Kidney capillary endothelial cell (primary cell): ENCODE measurements at regions not wholly inside any gene's neighbourhood (a gene's known extent, or its start where the extent isn't known, plus 50 kb on each side); places are given as distances from the start of the nearest gene placed in this dataset.
A peak's percentile ranks its signal among the peaks of the same experiment; 100 is the strongest.

Experiments
- DNase-seq: peaks from one replicate; pipeline ENCODE4 v3.0.0-alpha.2; 2018; ENCODE audit warnings: low spot score

GRCh38 chr5:38753141-38753540 is 92.7 kb upstream of the OSMR start:
- DNase-seq, result no peak

- no peak for DNase-seq
These were observed 92.0 kb upstream of the OSMR start for GRCh38 chr5:38753776-38754175.

DNA sequence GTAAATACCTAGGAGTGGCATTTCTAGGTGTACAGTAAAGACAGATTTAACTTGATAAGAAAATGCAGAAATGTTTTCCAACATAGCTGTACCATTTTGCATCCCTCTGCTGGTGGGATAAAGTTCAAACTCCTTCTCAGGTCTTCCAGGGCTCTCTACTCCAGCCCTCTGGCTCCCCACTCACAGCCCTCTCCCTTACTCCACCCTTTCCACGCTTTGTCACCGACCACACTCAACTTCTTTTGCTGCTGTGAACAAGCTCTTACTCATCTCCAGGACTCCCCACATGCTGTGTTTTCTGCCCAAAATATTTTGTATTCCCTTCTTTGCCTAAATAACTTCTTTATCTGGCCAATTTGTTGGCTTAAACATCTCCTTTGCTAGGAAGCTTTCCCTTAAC is 90.6 kb upstream of the OSMR start:
- no peak for DNase-seq

DNA sequence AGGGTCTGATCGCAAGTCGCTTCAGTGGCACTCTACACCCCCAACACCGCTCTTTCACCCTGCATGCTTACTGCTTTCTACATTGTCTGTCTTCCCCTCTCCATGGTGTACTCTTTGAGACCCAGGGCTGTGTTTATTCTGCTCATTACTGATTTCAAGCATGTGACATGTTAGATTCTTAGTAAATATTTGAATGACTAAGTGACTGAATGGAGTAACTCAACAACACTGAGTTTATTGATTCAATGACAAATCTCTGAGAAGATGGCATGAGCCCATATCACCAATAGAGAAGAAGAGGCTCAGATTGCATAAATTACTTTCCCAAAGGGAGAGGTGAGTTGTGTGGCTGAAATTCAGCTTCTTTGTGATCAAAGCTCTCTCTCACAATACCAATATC is 89.7 kb upstream of the OSMR start:
- DNase-seq, result no peak

DNA sequence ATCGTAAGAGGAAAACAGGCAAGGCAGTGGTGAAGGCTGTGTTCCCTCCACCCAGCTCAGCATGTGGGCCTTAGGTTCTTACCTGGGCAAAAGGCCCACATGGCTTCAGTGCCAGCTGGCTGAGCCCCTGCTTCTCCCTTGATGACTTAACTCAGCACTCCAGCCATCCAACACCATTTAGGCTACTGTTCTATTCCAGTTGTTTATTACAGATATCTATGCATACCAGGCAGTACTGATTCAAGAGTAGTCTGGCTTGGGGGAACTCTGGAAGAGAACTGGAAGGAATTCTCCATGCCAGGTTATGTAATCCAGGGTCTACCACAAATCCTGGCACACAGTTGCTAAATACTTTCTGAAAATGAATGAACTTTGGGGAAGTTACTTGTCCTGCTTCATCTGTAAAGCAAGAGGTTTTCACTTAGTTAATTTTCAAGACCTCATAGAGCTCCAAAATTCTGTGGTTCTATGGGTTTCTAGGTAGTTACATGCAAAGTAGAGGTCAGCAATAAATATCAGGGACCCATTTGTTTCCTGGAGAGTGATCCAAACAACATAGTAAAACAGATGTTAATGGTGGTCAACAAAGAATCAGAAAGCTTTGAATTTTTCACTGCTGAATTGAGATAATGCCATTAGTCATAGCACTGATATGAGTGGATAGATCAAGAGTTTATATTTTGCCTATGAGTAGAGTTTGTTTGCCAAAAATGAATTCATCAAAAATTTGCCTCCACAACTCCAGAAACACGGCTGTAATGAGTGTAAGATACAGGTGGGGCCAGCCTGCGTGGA is 88.2 kb upstream of the OSMR start:
- DNase-seq, result no peak

GRCh38 chr5:38758774-38759600 is 86.8 kb upstream of the OSMR start:
- no peak for DNase-seq

DNA sequence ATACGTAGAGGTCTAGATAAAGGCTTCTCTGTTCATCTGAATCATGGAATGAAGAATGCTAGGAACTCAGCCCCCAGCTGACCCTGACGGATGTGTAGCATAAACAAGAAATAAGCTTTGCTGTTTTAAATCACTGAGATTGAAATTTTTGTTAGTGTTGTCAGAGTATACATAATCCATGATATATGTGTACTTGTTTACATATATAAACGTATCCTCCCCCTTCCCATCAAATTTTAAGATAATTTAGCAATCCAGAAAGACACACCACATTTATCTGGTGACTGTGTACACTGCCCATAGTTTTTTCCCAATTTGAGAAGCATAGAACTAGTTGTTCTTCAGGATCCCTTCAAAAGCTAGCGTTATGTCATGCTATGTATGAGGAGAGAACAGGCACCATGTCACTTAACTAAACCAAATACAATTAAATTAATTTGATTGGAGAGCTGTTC is 80.8 kb upstream of the OSMR start:
- DNase-seq, result no peak

- no peak for DNase-seq
These were observed 80.4 kb upstream of the OSMR start for GRCh38 chr5:38765399-38765861.

DNA sequence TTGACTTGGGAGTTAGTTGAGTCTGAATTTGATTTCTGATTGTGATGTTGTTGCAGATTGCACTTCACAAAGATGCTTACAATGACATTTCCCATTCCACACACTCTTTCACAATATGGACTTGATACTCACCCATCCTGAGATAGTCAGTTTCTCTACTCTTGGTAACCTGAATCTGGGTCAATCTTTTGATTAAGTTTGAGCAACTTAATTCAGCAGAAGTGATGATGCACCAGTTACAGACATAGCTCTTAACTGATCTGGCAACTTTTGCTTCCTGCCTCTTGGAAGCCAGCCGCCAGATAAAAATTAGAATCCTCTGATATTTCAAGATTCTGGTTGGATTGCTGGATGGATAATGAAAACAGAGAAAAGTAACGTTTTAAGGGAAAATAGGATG is 79.7 kb upstream of the OSMR start:
- no peak for DNase-seq

GRCh38 chr5:38768412-38769211 is 77.2 kb upstream of the OSMR start:
- DNase-seq, result no peak

GRCh38 chr5:38772471-38772870 is 73.3 kb upstream of the OSMR start:
- DNase-seq, result no peak

DNA sequence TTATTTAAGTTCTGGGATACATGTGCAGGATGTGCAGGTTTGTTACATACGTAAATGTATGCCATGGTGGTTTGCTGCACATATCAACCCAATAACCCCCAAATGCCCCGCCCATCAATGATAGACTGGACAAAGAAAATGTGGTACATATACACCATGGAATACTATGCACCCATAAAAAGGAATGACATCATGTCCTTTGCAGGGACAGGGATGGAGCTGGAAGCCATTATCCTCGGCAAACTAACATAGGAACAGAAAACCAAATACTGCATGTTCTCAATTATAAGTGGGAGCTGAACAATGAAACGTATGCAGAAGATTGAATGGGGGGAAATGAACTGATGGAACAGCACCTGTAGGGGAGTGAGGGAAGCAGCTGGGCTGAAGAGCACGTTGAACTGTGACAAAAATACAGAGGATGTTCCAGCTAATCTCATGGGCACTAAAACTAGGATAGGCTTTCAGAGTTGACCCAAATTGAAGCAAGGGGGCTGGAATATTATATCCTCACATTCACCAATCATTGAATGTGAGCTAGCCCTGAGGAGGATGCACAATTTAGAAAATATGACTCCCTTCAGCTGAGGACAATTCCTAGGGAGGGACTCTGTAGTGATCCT is 70.5 kb upstream of the OSMR start:
- DNase-seq, result no peak

DNA sequence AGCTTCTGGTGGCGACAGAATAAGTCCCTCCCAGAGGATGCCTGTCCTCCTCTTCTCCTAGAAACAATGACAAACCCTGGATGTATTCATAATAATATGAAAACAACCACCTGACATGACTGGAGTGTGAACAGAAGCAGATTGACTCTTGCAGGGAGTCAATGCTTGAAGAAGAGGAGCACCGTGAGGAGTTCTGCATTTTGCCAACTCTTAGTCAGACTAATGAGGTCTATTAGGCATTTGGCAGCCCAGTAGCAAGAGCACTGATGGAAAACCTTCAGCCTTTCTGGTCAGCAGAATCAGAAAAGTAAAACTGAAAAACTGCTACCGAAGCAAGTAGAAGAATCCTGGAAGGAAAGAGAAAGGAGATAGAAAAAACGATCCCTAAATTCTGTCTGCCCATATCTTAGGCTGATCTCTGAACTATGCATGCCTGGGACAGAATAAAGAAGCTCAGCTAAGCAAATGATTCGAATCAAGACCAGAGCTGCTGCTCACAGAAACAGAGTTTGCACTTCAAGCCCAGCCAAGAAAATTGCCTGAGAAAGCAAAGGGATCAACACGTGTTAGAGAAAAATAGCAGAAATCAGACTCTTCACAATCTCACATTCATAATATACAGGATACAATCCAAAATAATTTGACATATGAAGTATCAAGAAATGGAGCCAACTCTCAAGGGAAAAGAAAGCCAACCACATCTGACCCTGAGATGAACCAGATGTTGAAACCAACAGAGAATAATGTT is 69.5 kb upstream of the OSMR start:
- no peak for DNase-seq

DNA sequence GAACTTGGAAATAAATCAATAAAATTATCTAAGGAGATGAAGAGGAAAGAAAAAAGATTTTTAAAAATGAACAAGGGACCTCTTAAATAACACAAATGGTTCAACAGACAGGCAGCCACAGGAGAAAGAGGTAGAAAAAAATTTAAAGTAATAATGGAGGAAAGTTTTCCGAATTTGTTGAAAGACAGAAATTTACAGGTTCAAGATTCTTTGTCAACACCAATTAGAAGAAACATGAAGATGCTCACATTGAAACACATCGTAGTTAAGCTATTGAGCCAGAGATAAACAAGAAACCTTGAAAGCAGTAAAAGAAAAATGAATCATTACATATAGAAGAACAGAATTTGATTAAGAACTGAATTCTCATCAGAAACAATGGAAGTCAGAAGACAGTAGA is 68.7 kb upstream of the OSMR start:
- no peak for DNase-seq

DNA sequence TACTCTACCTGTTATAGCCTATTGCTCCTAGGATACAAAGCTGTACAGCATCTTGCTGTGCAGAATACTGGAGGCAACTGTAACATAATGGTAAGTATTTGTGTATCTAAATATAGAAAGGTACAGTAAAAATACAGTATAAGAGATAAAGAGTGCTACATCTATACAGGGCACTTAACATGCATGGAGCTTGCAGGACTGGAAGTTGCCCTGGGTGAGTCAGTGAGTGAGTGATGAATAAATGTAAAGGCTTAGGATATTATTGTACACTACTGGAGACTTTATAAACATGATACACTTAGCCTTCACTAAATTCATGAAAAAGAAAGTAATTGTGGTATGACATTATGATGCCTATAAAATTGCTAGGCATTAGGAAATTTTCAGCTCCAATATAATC is 65.5 kb upstream of the OSMR start:
- DNase-seq, result no peak

DNA sequence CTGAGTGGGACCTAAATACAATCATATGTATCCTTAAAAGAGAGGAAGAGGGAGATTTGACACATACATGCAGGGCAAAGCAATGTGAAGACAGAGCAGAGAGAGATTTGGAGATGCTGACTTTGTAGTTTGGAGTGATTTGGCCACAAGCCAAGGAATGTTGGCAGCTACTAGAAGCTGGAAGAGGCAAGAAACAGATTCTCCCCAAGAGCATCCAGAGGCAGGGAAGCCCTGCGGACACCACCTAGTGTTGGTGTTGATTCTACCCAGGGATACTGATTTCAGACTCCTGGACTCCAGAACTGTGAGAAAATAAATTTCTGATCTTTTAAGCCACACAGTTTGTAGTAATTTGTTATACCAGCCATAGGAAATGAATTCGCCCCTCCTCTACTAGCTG is 64.9 kb upstream of the OSMR start:
- peak; percentile 27 for DNase-seq

GRCh38 chr5:38782180-38782835 is 63.5 kb upstream of the OSMR start:
- no peak for DNase-seq

GRCh38 chr5:38783011-38783561 is 62.7 kb upstream of the OSMR start:
- no peak for DNase-seq

- DNase-seq, result no peak
These were observed 56.7 kb upstream of the OSMR start for GRCh38 chr5:38789134-38789533.

DNA sequence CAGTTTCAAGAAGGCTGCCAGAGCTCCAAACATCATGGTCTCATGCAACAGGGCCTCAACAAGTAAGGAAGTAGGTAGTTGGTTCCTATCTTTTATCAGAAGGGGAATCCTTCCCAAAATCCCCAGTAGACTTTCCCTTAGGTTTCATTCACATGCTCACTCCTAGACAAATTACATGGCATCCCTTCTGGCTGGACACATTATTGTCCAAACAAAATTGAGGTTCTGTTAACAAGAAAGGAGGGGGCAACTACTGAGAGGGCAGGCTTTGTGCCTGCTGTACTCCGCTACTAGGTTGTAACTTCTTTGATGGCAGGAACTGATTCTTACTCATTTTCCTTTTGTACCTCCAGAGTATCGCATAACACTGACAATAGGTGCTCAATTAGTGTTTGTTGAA is 56.0 kb upstream of the OSMR start:
- DNase-seq, result peak; percentile 15
